Panc1 (cell line): ENCODE measurements at regions not wholly inside any gene's neighbourhood (a gene's known extent, or its start where the extent isn't known, plus 50 kb on each side); places are given as distances from the start of the nearest gene placed in this dataset.

Experiments used
- POLR2AphosphoS5 ChIP-seq: IDR thresholded peaks from 2 replicates; pipeline ENCODE4 v1.6.1; 2012; ENCODE audit warnings: mild to moderate bottlenecking, low read depth, low read length, moderate library complexity
- REST ChIP-seq, 2 experiments: IDR thresholded peaks; 2 replicates each; pipeline ENCODE4 v1.6.1; 2011 to 2012; ENCODE audit warnings: low read depth in 2 of 2, control low read depth in 1 of 2, low read length in 1 of 2, mild to moderate bottlenecking in 1 of 2, moderate library complexity in 1 of 2; ENCODE audit not compliant: insufficient read depth in 1 of 2
- SIN3A ChIP-seq: IDR thresholded peaks from 2 replicates; pipeline ENCODE4 v1.6.1; 2012; ENCODE audit warnings: low read depth, mild to moderate bottlenecking, low read length, moderate library complexity, borderline replicate concordance; ENCODE audit not compliant: insufficient read depth
- TCF7L2 ChIP-seq: IDR thresholded peaks from 2 replicates; pipeline ENCODE4 v1.6.1; 2011; ENCODE audit warnings: mild to moderate bottlenecking, low read depth, low read length, inconsistent platforms
- TF ChIP-seq, protein P1 (sequence below): fragments of 450-650 bp; IDR thresholded peaks from 2 replicates; pipeline ENCODE4 v1.5.1; 2017; ENCODE audit warnings: mild to moderate bottlenecking

- TF ChIP-seq REST (IDR thresholded peaks at IDR 0.05; ENCODE audit: insufficient read depth in 1 of 2, low read depth in 2 of 2, low read length in 1 of 2), result no peak
- TF ChIP-seq, protein P1, sequence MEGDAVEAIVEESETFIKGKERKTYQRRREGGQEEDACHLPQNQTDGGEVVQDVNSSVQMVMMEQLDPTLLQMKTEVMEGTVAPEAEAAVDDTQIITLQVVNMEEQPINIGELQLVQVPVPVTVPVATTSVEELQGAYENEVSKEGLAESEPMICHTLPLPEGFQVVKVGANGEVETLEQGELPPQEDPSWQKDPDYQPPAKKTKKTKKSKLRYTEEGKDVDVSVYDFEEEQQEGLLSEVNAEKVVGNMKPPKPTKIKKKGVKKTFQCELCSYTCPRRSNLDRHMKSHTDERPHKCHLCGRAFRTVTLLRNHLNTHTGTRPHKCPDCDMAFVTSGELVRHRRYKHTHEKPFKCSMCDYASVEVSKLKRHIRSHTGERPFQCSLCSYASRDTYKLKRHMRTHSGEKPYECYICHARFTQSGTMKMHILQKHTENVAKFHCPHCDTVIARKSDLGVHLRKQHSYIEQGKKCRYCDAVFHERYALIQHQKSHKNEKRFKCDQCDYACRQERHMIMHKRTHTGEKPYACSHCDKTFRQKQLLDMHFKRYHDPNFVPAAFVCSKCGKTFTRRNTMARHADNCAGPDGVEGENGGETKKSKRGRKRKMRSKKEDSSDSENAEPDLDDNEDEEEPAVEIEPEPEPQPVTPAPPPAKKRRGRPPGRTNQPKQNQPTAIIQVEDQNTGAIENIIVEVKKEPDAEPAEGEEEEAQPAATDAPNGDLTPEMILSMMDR, result no peak
- no peak for TF ChIP-seq POLR2AphosphoS5
- no peak for TF ChIP-seq TCF7L2
- TF ChIP-seq SIN3A, result no peak
Measured at GRCh38 chr2:121881038-121881437, 125.6 kb downstream of the TSN start.
